ENCODE measurements at regions not wholly inside any gene's neighbourhood (a gene's known extent, or its start where the extent isn't known, plus 50 kb on each side); places are given as distances from the start of the nearest gene placed in this dataset.

DNA sequence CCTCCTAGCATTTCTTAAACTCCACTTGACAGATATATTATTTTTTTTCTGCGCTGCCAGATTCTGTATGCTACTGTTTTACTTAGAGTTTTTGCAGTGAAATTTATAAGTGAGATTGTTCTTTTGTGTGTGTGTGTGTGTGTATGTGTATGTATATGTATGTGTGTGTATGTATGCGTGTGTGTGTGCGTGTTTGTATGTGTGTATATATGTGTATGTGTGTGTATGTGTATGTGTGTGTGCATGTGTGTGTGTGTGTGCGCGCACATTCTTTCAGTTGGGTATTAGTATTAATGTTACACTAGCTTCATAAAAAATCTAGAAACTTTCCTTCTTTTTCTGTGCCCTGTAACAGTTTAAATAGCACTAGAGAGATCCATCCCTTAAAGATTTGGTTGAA, 152.6 kb upstream of the CSF3R start:
- H3K4me3 ChIP-seq (ENCODE audit: low read depth, low read length), result no peak overlapping the region
- TF ChIP-seq, protein P1, sequence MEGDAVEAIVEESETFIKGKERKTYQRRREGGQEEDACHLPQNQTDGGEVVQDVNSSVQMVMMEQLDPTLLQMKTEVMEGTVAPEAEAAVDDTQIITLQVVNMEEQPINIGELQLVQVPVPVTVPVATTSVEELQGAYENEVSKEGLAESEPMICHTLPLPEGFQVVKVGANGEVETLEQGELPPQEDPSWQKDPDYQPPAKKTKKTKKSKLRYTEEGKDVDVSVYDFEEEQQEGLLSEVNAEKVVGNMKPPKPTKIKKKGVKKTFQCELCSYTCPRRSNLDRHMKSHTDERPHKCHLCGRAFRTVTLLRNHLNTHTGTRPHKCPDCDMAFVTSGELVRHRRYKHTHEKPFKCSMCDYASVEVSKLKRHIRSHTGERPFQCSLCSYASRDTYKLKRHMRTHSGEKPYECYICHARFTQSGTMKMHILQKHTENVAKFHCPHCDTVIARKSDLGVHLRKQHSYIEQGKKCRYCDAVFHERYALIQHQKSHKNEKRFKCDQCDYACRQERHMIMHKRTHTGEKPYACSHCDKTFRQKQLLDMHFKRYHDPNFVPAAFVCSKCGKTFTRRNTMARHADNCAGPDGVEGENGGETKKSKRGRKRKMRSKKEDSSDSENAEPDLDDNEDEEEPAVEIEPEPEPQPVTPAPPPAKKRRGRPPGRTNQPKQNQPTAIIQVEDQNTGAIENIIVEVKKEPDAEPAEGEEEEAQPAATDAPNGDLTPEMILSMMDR (IDR thresholded peaks at IDR 0.05; ENCODE audit: low read depth, low read length), result no peak

GRCh38 chr1:36628804-36629203, 146.1 kb upstream of the CSF3R start:
- TF ChIP-seq, protein P1 (IDR thresholded peaks at IDR 0.05; ENCODE audit: low read depth, low read length), result no peak
- no peak overlapping the region for H3K4me3 ChIP-seq (ENCODE audit: low read depth, low read length)

- H3K4me3 ChIP-seq (ENCODE audit: low read depth, low read length), result no peak overlapping the region
- TF ChIP-seq, protein P1 (IDR thresholded peaks at IDR 0.05; ENCODE audit: low read depth, low read length), result no peak
Observed at GRCh38 chr1:36626435-36626834, 143.7 kb upstream of the CSF3R start.

- TF ChIP-seq, protein P1 (IDR thresholded peaks at IDR 0.05; ENCODE audit: low read depth, low read length), result no peak
- no peak overlapping the region for H3K4me3 ChIP-seq (ENCODE audit: low read depth, low read length)
Observed at GRCh38 chr1:36625935-36626310, 143.2 kb upstream of the CSF3R start.

- TF ChIP-seq, protein P1 (IDR thresholded peaks at IDR 0.05; ENCODE audit: low read depth, low read length), result no peak
- H3K4me3 ChIP-seq (ENCODE audit: low read depth, low read length), result no peak overlapping the region
Observed at GRCh38 chr1:36625253-36625934, 142.7 kb upstream of the CSF3R start.

DNA sequence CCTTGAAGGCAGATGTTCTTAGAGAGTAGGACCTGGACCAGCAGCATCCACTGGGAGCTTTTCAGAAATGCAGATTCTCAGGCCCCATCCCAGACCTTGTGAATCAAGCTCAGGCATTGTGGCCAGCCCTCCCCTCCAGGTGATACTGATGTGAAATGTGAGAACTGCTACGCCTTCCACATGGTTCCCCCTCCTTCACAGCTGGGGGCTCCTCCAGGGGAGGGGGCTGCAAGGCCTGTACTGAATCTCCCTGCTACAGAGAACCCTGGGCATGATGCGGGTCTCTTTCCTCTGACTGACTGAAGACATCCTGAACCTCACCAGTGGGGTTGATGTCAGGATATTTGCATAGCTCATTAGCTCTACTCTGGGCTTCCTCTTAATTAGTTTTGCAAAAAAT, 141.8 kb upstream of the CSF3R start:
- TF ChIP-seq, protein P1 (IDR thresholded peaks at IDR 0.05; ENCODE audit: low read depth, low read length), result no peak
- no peak overlapping the region for H3K4me3 ChIP-seq (ENCODE audit: low read depth, low read length)

- TF ChIP-seq, protein P1 (IDR thresholded peaks at IDR 0.05; ENCODE audit: low read depth, low read length), result no peak
- no peak overlapping the region for H3K4me3 ChIP-seq (ENCODE audit: low read depth, low read length)
Observed at GRCh38 chr1:36622741-36623648, 140.3 kb upstream of the CSF3R start.
